ENCODE measurements at regions not wholly inside any gene's neighbourhood (a gene's known extent, or its start where the extent isn't known, plus 50 kb on each side); places are given as distances from the start of the nearest gene placed in this dataset.

DNA sequence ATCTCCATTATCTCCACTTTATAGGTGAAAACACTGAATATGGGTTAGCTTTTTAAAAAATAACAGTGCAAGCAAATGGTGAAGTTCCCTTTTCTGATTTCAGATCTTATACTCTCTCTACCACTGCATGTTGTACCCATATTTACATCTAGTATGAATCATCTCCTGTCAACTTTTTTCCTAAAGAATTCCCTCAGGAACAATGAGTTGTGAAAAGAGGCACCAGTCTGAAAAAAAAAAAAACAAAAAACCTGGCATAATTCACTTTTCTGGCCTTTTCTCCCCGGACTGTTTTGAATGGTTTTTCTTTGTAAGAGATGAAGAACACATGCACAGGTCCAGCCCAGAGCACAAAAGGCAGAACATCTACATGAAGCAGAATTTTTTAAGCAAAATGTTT lies 596.0 kb downstream of the COL12A1 start:
- TF ChIP-seq, protein P1, sequence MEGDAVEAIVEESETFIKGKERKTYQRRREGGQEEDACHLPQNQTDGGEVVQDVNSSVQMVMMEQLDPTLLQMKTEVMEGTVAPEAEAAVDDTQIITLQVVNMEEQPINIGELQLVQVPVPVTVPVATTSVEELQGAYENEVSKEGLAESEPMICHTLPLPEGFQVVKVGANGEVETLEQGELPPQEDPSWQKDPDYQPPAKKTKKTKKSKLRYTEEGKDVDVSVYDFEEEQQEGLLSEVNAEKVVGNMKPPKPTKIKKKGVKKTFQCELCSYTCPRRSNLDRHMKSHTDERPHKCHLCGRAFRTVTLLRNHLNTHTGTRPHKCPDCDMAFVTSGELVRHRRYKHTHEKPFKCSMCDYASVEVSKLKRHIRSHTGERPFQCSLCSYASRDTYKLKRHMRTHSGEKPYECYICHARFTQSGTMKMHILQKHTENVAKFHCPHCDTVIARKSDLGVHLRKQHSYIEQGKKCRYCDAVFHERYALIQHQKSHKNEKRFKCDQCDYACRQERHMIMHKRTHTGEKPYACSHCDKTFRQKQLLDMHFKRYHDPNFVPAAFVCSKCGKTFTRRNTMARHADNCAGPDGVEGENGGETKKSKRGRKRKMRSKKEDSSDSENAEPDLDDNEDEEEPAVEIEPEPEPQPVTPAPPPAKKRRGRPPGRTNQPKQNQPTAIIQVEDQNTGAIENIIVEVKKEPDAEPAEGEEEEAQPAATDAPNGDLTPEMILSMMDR (IDR thresholded peaks at IDR 0.05; ENCODE audit: borderline replicate concordance, extremely low read depth, low read length, poor library complexity, severe bottlenecking) = no peak
- TF ChIP-seq EZH2 (IDR thresholded peaks at IDR 0.05; ENCODE audit: borderline replicate concordance, low read depth, low read length, severe bottlenecking) = no peak
